B cell (primary cell): ENCODE measurements at regions not wholly inside any gene's neighbourhood (a gene's known extent, or its start where the extent isn't known, plus 50 kb on each side); places are given as distances from the start of the nearest gene placed in this dataset.

Source experiments
- EZH2 ChIP-seq: IDR thresholded peaks from 2 replicates; pipeline ENCODE4 v1.6.1; 2012; ENCODE audit warnings: borderline replicate concordance, low read depth, mild to moderate bottlenecking, moderate library complexity, low read length; ENCODE audit not compliant: insufficient read depth, poor library complexity, severe bottlenecking
- TF ChIP-seq, protein P1 (sequence below): fragments of 200-600 bp; IDR thresholded peaks from one replicate; pipeline ENCODE4 v1.8.0; 2022; ENCODE audit warnings: antibody characterized with exemption, mild to moderate bottlenecking

DNA sequence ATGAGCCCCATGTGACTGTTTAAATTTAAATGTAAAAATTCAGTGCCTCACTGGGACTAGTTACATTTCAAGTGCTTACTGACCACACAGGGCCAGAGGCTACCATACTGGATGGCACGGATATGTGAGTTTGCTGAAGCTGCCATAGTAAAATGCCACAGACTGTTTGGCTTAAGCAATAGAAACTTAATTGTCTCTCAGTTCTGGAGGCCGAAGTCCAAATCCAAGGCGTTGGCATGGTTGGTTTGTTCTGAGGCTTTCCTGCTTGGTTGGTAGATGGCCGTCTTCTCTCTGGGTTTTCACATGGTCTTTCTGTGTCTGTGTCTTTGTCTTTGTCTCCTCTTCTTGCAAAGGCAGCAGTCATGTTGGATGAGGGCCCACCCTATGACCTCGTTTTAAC is 878.9 kb upstream of the RBFOX1 start:
- TF ChIP-seq, protein P1, sequence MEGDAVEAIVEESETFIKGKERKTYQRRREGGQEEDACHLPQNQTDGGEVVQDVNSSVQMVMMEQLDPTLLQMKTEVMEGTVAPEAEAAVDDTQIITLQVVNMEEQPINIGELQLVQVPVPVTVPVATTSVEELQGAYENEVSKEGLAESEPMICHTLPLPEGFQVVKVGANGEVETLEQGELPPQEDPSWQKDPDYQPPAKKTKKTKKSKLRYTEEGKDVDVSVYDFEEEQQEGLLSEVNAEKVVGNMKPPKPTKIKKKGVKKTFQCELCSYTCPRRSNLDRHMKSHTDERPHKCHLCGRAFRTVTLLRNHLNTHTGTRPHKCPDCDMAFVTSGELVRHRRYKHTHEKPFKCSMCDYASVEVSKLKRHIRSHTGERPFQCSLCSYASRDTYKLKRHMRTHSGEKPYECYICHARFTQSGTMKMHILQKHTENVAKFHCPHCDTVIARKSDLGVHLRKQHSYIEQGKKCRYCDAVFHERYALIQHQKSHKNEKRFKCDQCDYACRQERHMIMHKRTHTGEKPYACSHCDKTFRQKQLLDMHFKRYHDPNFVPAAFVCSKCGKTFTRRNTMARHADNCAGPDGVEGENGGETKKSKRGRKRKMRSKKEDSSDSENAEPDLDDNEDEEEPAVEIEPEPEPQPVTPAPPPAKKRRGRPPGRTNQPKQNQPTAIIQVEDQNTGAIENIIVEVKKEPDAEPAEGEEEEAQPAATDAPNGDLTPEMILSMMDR, result no peak
- no peak for TF ChIP-seq EZH2
